Endometrial microvascular endothelial cells (primary cell): ENCODE measurements at regions not wholly inside any gene's neighbourhood (a gene's known extent, or its start where the extent isn't known, plus 50 kb on each side); places are given as distances from the start of the nearest gene placed in this dataset.
"Not testable (repeated sequence)": the region's sequence is repeated elsewhere in the genome, so short reads cannot be mapped to it uniquely, and the experiment has no call there.

ENCODE experiments used
- in situ Hi-C: cut with HindIII; loops from 2 replicates; pipeline ENCODE4 v1.10.0; 2017; ENCODE audit warnings: low sequenced_read_pairs, low pct_unique_long_range_greater_than_20kb; ENCODE audit errors: inconsistent ontology term

- in situ Hi-C loops = no loop called here
Observed at GRCh38 chr10:60495338-60496055, 105.8 kb upstream of the ANK3 start.

- in situ Hi-C loops = no loop called here
Observed at GRCh38 chr10:60494774-60495173, 105.1 kb upstream of the ANK3 start.

- in situ Hi-C loops = no loop called here
Observed at GRCh38 chr10:60491162-60491561, 101.5 kb upstream of the ANK3 start.

- in situ Hi-C loops = no loop called here
Observed at GRCh38 chr10:60490013-60490412, 100.3 kb upstream of the ANK3 start.

- in situ Hi-C loops = no loop called here
Observed at GRCh38 chr10:60488111-60488669, 98.5 kb upstream of the ANK3 start.

GRCh38 chr10:60487543-60487942 lies 97.9 kb upstream of the ANK3 start:
- in situ Hi-C loops = no loop called here

GRCh38 chr10:60485025-60485424 lies 95.3 kb upstream of the ANK3 start:
- in situ Hi-C loops = no loop called here

- in situ Hi-C loops = no loop called here
Observed at GRCh38 chr10:60480865-60481563, 91.3 kb upstream of the ANK3 start.

GRCh38 chr10:60479305-60480020 lies 89.8 kb upstream of the ANK3 start:
- in situ Hi-C loops = no loop called here

GRCh38 chr10:60476451-60476850 lies 86.8 kb upstream of the ANK3 start:
- in situ Hi-C loops = no loop called here

GRCh38 chr10:60473557-60473956 lies 83.9 kb upstream of the ANK3 start:
- in situ Hi-C loops = no loop called here

- in situ Hi-C loops = no loop called here
Observed at GRCh38 chr10:60470091-60470490, 80.4 kb upstream of the ANK3 start.

- in situ Hi-C loops = not testable (repeated sequence)
Observed at GRCh38 chr10:60469147-60469546, 79.5 kb upstream of the ANK3 start.

GRCh38 chr10:60467202-60467546 lies 77.5 kb upstream of the ANK3 start:
- in situ Hi-C loops = no loop called here

GRCh38 chr10:60466267-60467201 lies 76.9 kb upstream of the ANK3 start:
- in situ Hi-C loops = no loop called here

GRCh38 chr10:60465801-60466200 lies 76.1 kb upstream of the ANK3 start:
- in situ Hi-C loops = no loop called here

- in situ Hi-C loops = no loop called here
Observed at GRCh38 chr10:60464659-60465058, 75.0 kb upstream of the ANK3 start.

- in situ Hi-C loops = no loop called here
Observed at GRCh38 chr10:60463746-60464145, 74.1 kb upstream of the ANK3 start.

GRCh38 chr10:60461688-60462087 lies 72.0 kb upstream of the ANK3 start:
- in situ Hi-C loops = no loop called here
